NCI-H774 (cell line): ENCODE measurements at regions not wholly inside any gene's neighbourhood (a gene's known extent, or its start where the extent isn't known, plus 50 kb on each side); places are given as distances from the start of the nearest gene placed in this dataset.
"Not testable (repeated sequence)": the region's sequence is repeated elsewhere in the genome, so short reads cannot be mapped to it uniquely, and the experiment has no call there.

Source experiments
- DNase-seq: peaks from one replicate; lab custom pipeline; 2025; lab: John Stamatoyannopoulos, UW

DNA sequence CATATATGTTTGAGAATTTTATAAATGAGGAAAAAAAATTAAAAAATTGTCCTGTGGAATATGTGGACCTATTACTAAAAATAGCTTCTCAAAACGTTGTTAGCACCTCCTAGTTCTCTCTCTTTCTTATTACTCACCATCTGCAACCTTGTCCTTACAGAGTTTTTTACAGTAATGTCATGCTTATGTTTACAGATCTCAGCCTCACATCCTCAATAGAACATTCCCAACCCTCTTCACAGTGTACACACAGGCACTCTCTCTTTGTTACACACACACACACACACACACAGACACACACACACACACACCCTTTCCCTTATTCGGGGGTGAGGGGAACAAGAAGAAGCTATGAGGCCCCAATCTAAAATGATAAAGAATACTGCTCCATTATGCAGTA is 197.7 kb downstream of the SLITRK6 start:
- no peak for DNase-seq

DNA sequence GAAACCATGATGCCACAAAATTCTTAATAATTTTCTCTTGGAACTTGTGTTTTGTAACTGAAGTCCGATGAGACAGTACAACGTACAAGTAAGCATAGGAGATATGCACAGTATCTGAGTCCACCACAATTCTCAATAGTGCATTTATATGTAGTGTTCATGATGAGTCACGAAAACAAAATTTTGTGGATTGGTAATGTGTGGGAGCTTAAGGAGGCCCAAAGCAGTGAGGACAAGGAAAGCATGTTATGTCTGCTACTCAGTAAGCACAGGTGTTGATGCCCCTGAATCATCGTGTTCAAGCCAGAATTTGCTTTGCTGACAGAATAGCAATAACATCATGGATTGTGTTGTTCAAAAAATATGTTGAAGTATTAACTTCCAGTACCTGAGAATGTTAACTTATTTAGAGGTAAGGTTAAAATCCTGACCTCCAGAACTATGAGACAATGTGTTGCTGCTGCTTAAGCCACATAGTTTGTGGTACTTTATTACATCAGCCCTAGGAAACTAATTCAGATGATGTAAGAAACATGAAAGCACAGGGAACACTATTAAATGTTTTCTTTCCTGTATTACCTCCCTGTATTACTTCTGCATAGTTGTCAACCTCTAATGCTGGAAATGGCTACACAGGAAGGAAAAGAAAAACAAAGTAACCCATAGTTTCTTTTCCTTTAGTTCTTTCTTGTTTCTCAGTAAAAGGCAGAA is 201.3 kb downstream of the SLITRK6 start:
- no peak for DNase-seq

DNA sequence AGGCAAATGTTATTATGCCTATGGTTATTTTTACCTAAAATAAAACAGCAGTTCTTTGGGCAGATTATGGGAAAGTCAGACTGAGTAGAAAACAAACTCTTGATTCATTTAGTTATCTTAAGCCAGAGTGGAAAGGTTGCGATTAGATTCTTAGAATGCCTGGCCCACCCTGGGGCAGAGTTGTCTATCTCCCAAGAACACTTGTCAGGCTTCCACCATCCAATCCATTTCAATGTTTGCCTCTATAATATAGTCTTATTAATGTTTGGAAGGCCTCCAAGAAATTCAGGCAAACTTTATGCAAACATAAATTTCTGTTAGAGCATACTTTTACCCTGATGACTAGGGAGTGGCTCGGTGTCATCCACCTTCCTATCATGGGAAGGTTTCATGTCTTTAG is 207.0 kb downstream of the SLITRK6 start:
- DNase-seq: no peak

DNA sequence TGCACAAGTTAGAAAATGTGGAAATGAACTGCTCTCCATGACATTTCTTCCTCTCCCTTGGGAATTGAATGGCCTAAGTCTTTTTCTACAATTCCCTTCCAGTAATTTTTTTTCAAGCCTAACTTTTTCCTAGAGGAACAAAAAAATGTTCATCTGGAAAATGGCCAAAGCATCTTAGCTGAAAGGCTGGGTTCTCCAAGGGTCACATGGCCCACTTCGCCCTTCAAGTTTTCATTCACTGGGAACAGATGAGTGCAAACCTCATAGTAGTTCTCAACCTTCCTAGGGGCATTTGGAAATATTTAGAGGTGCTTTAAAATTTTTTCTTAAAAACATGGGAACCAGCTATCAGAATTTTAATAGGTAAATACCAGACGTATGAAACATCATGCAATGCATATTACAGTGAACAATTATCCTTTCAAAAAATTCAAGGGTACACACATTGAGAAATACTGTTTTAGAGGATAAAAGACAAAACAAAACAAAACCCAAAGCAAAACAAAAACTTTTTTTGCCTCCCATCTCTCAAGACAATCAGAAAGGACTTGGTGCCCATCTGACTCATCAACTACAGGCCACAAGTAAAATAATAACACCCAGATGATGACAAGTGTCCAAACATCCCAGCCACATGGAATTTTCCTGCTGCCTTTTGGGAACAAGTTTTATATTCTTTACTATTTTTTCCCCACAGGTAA is 208.8 kb downstream of the SLITRK6 start:
- DNase-seq: no peak

DNA sequence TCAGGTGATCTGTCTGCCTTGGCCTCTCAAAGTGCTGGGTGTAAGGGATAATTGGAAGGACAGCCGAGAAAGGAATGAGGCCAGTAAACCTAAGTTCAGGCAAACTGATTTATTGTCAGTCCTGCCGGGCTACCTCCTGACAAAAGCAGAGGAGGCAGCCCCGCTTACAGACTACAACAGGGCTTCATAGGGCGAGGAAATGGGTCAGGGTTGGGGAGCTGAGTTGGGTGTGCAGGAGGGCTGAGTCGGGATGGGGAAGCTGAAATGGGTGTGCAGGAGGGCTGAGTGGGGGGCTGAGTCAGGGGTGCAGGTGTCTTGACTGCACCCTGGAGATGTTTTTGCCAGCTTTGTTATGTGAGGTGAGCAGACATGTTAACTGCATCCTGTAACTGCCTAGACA is 210.2 kb downstream of the SLITRK6 start:
- no peak for DNase-seq

DNA sequence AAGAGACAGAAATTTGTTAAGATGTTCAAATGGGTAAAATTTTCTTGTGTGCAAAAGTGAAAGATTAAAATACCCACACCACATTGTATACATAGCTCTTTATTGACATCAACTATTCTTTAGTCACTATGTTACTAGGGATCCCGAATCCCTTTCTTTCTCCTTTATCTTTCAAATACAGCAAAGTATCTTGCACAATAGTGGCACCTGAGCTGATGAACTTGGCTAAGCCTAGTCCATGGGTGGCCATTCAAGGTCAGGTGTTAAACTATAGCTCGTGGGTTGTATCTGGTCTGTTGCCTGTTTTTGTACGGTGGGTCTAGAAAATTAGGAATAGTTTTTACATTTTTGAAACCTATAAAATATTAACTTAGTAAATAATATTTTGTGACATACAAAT is 210.9 kb downstream of the SLITRK6 start:
- no peak for DNase-seq

DNA sequence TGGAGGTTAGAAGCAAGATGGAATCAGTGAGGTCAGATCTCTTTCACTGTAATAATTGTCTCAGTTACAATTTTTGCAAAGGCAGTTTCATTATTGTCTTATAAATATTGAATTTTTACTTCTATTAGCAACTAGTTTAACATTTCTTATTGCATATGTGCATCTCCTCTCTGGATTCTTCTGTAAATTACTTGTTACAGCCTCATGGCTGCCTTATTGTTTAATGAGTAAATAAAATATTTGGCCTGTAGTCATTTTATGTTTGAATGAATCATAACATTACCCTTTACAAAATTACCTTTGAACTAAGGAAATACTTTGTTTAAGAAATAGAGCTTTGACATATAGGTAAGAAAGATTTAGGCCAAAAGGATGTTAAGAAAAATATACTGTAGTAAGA is 212.4 kb downstream of the SLITRK6 start:
- no peak for DNase-seq

DNA sequence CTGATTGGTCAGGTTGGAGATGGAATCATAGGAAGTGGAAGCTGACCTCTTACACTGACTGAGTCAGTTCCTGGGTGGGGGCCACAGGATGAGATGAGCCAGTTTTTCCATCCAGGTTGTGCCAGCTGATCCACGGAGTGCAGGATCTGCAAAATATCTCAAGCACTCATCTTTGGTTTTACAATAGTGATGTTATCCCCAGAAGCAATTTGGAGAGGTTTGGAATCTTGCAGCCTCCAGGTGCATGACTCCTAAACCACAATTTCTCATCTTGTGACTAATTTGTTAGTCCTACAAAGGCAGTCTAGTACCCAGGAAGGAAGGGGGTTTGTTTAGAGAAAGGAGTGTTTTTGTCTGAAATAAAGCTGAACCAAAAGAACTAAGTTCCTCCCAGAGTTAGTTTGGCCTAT is 212.8 kb downstream of the SLITRK6 start:
- DNase-seq: no peak

DNA sequence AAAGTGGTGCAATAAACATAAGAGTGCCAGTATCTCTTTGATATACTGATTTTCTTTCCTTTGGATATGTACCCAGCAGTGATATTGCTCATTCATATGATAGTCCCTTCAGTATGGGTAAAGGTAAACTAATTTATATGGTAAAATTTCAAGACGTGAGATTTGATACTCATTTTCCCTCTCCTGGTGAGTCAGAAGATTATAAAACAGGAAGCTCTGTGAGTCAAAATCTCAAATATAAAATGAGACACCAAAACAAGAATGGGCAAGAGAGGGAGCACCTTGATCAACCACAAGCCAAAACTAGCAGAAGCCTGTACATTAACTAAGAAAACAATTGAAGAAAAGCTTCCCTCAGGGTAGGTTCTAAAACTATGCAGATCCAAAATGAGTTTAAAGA is 216.3 kb downstream of the SLITRK6 start:
- DNase-seq: no peak

DNA sequence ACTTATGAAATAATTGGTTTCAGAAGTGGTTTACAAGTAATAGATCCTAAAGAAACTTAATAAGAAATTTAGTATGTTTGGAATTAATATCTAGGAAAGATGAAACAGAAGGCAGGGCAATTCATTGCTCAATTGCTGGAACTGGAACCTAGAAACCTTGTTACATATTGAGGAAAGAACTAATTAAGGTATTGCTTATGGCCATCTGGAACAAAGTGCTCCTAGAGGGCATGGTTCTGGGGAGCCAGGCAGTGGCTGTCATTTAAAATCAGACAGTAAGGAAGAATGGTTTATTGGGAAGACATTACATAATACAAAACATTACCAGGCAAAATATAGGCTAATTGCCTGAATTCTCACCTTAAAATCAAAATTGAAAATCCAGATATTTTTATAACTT is 224.1 kb downstream of the SLITRK6 start:
- no peak for DNase-seq

DNA sequence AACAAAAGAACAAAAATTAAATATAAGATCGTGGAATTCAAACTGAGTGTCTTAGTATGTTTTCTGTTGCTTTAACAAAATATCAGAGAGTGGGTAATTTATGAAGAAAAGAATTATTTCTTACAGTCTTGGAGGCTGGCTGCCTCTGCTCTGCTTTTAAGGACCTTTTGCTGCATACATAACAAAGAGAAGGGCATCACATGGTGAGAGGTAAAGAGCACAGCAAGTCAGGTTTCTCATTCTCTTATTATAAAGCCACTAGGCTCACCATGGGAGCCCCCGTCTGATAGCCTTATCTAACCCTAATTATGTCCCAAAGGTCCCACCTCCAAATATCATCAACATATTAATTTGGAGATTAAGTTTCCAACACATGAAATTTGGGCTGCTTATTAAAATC is 231.3 kb downstream of the SLITRK6 start:
- DNase-seq: no peak

DNA sequence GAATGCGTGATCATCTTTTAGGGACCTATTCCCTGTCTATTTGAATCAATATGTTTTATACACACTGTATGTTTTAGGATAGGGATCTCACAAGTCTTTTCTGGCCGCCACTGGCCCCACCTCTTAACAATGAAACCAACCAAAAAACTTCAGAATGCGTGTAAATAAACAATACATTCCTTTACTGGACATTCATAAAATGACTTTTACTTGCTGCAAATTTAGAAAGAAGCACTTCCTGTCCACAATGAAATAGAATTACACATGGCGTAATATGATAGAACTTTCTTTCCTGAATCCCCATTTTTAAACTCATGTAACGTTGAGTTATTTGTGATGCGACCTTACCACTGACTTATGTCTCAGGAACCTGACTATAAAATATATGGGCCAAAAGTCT is 233.6 kb downstream of the SLITRK6 start:
- DNase-seq: no peak

DNA sequence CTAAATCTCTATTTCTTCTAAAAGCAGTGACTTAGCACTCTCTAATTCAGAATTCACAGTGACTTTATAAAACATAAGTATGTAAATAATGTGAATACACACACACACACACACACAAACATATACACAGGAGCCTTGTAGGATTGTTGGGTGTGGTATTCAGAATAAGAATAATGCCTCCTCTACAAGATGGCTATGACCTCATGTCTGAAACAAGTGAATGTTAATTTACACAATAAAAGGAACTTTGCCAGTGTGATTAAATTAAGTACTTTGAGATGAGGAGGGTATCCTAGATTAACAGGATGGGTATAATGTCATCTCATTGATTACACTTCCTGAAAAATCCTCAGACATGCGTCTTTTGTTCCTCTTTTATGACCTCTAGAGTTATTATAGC is 234.6 kb downstream of the SLITRK6 start:
- DNase-seq: no peak

DNA sequence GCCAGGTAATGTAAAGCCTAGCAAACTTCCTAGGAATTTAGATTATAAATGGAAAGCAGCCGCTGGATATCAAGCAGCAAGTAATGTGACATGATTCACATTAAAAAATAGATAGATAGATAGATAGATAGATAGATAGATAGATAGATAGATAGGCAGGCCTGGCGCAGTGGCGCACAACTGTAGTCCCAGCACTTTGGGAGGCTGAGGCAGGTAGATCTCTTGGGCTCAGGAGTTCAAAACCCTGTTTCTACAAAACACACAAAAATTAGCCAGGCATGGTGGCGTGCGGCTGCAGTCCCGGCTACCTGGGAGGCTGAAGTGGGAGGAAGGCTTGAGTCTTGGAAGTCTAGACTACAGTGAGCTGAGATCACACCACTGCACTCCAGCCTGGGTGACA is 236.9 kb downstream of the SLITRK6 start:
- DNase-seq: no peak

DNA sequence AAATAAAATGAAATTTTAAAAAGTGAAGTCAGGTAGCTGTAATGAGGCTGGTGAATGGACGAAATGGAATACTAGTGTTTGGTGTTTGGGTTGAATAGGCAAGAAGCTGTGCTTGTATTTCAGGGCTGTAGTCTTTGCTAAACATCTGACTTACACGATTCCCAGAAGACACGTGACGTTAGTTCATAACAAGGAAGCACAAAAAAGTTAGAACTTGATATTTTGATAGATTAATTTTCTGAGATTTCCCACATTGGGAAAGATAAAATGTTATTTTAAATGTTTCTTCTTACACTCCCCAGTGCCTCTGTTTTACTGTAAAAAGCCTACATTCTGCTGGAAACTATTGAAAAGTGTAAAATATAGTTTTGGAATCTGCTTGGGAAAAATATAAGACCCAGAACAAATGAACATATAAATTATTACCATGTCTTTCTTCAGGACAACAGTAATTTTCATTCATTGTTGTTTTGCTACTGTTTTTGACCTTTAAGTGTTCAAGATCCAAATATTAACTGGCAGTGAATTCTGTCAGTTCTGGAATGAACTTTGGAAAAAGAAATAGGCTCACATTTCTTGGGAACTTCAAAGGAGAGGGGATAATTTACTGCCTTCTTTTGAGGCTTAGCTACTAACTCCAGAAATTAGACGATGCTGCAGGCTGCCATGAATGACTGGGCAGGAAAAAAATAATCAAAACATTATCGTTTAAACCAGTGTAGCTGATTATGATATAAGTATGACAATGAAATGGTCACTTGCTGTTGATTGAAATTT is 241.3 kb downstream of the SLITRK6 start:
- DNase-seq: no peak

DNA sequence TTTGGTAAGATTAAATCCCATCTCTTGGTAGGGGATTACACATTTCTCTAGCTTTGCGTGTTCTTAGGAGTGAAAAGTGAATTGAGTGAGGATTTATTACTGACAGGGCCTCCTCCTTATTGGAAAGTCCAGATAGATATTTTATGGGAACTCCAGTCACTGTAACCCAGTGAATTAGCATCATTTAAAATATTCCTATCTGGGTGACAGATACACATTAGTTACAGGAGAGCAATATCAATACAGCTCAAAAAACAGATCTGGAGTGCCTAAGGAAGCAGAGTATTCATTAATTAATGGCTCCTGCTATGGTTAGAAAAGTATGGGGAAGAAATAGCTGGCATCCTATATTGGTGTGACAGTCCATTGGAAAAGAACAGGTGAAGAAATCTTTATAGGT is 248.2 kb downstream of the SLITRK6 start:
- no peak for DNase-seq

DNA sequence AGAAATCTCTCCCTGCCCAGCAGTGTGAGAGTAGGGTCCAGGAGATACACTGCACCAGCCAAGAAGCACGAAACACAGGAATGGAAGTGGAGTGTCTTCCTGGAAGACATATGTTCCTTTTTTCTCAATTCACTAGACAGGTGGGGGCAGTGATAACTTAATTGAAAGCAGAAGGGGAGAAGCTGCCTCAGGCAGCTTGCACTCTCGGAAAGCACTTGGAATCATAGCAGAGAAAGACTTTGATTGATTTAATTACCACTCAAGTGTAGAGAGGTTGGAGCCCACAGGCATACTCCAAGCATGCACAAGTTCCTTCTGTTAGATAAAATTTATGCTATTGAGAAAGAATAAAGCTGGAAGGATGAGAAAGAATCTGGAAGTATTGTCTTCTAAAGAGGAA is 249.4 kb downstream of the SLITRK6 start:
- no peak for DNase-seq

DNA sequence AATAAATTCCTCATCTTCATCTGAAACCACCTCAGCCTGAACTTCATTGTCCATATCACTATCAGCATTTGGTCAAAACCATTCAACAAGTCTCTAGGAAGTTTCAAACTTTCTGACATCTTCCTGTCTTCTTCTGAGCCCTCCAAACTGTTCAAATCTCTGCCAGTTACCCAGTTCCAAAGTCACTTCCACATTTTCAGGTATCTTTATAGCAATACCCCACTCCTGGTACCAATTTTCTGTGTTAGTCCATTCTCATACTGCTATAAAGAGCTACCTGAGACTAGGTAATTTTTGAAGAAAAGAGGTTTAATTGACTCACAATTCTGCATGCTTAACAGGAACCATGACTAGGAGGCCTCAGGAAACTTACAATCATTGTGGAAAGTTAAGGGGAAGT is 250.4 kb downstream of the SLITRK6 start:
- DNase-seq: not testable (repeated sequence)

DNA sequence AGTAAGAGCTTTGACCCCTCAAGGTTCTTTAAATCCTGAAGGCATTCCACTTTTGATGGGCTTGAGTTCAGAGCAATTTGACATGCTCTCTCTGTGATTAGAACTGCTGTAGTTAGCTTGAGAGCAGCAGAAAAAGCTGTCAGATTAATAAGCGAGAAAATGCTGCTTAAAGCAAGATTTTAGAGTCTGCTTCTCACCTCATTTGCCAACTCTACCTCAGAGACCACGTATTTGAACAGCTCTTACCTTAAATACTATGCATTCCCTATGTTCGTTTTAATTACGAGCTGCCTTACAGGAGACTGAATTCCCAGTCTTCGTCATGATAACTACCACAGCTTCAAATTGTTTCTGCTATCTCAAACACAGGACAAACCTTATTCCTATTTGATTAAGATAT is 253.4 kb downstream of the SLITRK6 start:
- no peak for DNase-seq

DNA sequence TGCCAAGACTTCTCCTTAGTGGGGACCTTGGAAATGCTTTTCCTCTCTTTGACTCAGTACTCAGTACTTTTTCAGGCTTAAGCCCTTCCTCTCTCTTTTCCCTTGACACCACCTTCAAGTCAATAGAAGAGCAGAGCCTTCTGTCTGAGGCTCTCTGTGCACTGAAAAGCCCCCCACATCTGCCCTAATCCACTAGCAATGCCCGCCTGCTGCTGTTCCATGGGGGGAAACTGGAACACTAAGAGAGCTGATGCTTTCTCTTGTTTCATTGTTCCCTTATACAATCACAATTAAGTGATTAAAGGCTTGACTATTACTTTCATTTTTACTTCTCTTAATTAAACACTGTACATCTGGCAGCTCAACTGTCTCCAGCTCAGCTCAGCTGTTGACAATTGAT is 254.5 kb downstream of the SLITRK6 start:
- DNase-seq: no peak

DNA sequence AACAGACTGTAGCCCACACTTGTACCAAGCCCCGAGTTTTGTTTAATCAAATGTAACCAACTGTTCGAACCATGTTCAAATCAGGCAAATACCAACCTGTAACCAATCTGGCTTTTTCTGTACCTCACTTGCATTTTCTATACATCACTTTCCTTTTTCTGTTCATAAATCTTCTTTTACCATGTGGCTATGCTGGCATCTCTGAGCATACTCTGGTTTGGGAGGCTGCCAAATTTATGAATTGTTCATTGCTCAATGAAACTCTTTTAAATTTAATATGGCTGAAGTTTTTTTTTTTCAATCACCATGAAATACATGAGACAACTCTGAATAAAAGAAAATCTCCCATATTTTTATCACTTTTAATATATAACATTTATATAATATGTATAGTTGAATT is 256.1 kb downstream of the SLITRK6 start:
- no peak for DNase-seq

DNA sequence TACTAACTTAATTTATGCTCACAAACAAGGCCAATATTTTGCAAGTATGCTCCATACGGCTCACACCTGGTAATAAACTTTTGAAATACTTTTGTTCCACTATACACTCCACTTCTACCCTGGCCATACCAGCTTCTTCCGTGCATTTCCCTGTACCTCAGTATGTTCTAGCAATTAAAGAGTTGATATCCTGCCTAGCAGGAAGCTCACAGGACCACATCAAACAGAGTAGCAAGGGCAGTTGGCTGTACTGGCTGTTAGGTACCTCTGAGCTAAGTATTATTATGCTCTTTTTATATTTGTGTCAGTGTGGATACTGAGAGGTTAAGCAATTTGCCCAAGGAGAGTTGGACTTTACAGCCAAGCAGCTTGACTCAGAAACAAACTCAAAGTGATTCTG is 257.7 kb downstream of the SLITRK6 start:
- no peak for DNase-seq

DNA sequence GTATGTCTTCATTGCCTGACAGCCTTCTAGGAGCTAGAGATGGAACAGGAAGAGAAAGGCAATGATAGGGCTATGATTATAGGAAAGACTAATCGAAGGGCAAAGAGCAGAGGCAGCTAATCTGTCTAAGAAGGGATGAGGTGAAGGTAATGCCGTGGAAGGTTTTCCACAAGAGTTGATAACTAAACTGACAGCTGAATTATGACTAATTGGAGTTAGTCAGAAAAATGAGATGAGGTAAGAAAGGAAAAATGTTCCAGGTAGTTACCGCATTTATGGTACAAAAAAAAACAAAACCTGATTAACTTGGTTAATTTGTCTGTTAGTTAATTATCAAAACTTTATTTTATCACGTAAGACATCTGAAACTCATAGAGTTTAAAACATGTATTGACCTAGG is 260.3 kb downstream of the SLITRK6 start:
- no peak for DNase-seq
